Ascending aorta (tissue), 2 donors: ENCODE measurements at regions not wholly inside any gene's neighbourhood (a gene's known extent, or its start where the extent isn't known, plus 50 kb on each side); places are given as distances from the start of the nearest gene placed in this dataset.

ENCODE experiments used
- DNase-seq, 2 donors: peaks; one replicate each; pipeline ENCODE4 v3.0.0-alpha.2; 2019; ENCODE audit warnings: low spot score in 2 of 2
- H3K27ac ChIP-seq, 2 donors: fragments of 200-600 bp; sonication (generic); one replicate each; pipeline ENCODE4 v1.5.1; 2016 to 2017; ENCODE audit warnings: mild to moderate bottlenecking in 1 of 2
- H3K27me3 ChIP-seq: fragments of 200-600 bp; sonication (generic); one replicate; pipeline ENCODE4 v1.5.1; 2017
- H3K36me3 ChIP-seq, 2 donors: fragments of 200-600 bp; sonication (generic); one replicate each; pipeline ENCODE4 v1.5.1; 2016
- H3K4me1 ChIP-seq, 2 donors: fragments of 200-600 bp; sonication (generic); one replicate each; pipeline ENCODE4 v1.5.1; 2016 to 2017; ENCODE audit warnings: mild to moderate bottlenecking in 1 of 2
- H3K4me3 ChIP-seq, 2 donors: fragments of 200-600 bp; sonication (generic); one replicate each; pipeline ENCODE4 v1.5.1; 2016 to 2017; ENCODE audit warnings: mild to moderate bottlenecking in 1 of 2
- H3K9me3 ChIP-seq, 2 donors: fragments of 200-600 bp; sonication (generic); one replicate each; pipeline ENCODE4 v1.5.1; 2016
- CTCF ChIP-seq, 3 experiments: fragments of 200-600 bp in 2 of 3; fragments of 450-650 bp in 1 of 3; sonication (generic) in 2 of 3; IDR thresholded peaks; one replicate each; pipeline ENCODE4 v1.5.1; 2016 to 2019; ENCODE audit warnings: antibody characterized with exemption in 3 of 3, mild to moderate bottlenecking in 1 of 3, moderate library complexity in 1 of 3
- intact Hi-C: fragments of 100-400 bp; cut with DNase I; formaldehyde crosslinking; loops from one replicate; pipeline ENCODE4 v1.15.1; 2023

DNA sequence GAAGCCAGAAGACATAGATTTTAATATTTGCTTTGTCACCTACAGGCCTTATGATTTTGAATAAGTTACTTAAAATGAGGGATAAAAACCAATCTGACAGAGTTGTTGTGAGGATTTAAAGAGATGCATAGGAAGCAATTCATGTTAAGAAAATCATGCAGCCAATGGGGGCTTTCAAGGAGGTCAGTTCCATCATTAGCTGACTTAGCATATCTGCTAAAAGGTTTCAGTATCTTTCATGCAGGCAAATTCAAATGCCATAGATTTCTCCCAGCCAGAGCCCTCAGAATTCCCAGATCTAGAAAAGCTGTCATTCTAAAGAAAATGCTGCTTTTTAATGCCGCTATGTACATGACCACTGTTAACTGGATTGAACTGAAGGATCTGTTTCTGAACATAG is 176.1 kb downstream of the GOLIM4 start:
- no peaks in the 10 kb centered on the region for H3K9me3 ChIP-seq
- no peak for DNase-seq
- intact Hi-C loops = no loop called here

GRCh38 chr3:167918686-167919085 is 177.0 kb downstream of the GOLIM4 start:
- TF ChIP-seq CTCF (IDR thresholded peaks at IDR 0.05) = no peak
- H3K9me3 ChIP-seq = no peaks in the 10 kb centered on the region
- no peak overlapping the region for H3K27ac ChIP-seq
- intact Hi-C loops = no loop called here
- no peaks in the 10 kb centered on the region for H3K4me1 ChIP-seq
- DNase-seq = no peak
- H3K36me3 ChIP-seq = no peaks in the 10 kb centered on the region
- no peak overlapping the region for H3K4me3 ChIP-seq
- no peaks in the 10 kb centered on the region for H3K27me3 ChIP-seq

More for the DNA sequence above, 176.1 kb downstream of the GOLIM4 start:
- TF ChIP-seq CTCF (IDR thresholded peaks at IDR 0.05) = no peak
- Histone ChIP-seq H3K36me3 (no peaks in the 10 kb centered on the region), H3K27me3 (no peaks in the 10 kb centered on the region), H3K4me3 (no peak overlapping the region), H3K27ac (no peak overlapping the region), H3K4me1 (no peaks in the 10 kb centered on the region)

DNA sequence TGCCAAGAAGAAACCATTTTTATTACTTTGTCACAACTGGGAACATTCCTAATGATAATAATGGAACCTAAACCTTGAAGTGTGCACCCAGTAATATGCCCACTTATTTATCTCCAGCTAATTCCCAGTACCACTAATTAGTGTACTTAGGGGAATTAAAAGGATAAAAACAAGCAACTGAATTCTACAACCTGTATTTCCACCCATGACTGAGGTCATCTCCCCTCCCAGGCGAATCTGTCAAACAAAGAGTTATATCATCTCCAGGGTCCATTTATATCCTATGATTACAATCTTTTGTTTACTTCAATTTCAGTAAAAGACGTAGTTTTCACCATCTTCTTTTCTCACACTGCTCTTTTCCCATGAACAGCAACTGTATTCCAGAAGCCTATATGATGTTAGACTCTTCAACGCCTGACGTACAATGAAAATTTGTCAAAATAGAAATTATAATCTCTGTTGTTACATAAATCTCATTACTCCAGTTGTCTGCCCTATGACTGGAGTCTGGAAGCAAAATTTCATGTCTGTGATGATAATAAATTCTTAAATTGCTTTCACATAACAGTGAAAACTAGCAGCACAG is 177.6 kb downstream of the GOLIM4 start:
- Histone ChIP-seq H3K27me3 (no peaks in the 10 kb centered on the region), H3K27ac (no peak overlapping the region), H3K4me1 (no peaks in the 10 kb centered on the region), H3K9me3 (no peaks in the 10 kb centered on the region), H3K4me3 (no peak overlapping the region), H3K36me3 (no peaks in the 10 kb centered on the region)
- no peak for DNase-seq
- intact Hi-C loops = no loop called here
- no peak for TF ChIP-seq CTCF (IDR thresholded peaks at IDR 0.05)

GRCh38 chr3:167913219-167913835 is 177.8 kb downstream of the SERPINI1 start:
- H3K4me3 ChIP-seq = no peak overlapping the region
- DNase-seq = no peak
- no peaks in the 10 kb centered on the region for H3K27me3 ChIP-seq
- H3K27ac ChIP-seq = no peak overlapping the region
- intact Hi-C loops = no loop called here
- no peaks in the 10 kb centered on the region for H3K9me3 ChIP-seq
- TF ChIP-seq CTCF (IDR thresholded peaks at IDR 0.05) = no peak
- H3K4me1 ChIP-seq = no peaks in the 10 kb centered on the region
- H3K36me3 ChIP-seq = no peaks in the 10 kb centered on the region

DNA sequence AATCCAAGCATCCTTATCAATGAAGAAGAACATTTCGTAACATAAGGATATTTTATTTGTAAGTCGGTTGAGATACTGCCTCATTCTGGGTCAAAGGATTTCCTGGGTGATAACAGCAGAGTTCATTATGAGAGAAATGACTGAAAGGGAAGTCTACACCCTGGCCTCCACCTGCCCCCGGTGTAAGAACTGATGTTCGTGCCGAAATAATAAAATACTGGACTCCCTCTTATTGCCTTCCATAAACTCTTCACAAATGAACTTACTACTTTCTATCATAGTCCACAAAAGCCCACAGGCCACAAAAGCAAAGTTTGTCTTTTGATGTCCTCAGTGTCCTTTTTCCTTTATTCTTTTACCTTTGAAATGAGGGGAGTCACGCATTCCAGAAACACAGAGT is 174.4 kb downstream of the SERPINI1 start:
- no peak for TF ChIP-seq CTCF (IDR thresholded peaks at IDR 0.05)
- Histone ChIP-seq H3K36me3 (no peaks in the 10 kb centered on the region), H3K9me3 (no peaks in the 10 kb centered on the region), H3K4me1 (no peaks in the 10 kb centered on the region), H3K4me3 (no peak overlapping the region), H3K27ac (no peak overlapping the region), H3K27me3 (no peaks in the 10 kb centered on the region)
- no peak for DNase-seq
- intact Hi-C loops = no loop called here
